ENCODE measurements at regions not wholly inside any gene's neighbourhood (a gene's known extent, or its start where the extent isn't known, plus 50 kb on each side); places are given as distances from the start of the nearest gene placed in this dataset.

DNA sequence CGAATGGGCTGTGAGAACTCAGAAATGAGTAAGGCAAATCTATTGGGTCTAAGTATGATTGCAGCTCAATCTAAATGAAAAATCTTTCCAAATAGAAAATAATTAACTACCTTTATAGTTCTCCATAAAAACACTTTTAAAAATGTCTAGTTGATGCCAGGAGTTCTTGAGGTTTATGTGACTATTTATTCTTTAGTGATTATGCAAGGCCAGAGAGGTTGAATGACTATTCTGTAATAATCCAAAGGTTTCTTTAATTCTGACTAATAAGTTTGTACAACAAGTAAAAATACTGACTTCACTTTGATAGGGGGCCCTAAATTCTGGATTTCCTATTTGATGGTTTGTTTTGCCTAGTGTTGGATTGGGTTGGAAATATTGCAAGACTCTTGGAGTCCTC, 461.2 kb downstream of the EPM2A start:
- Histone ChIP-seq H3K4me1 (no peaks in the 10 kb centered on the region), H3K4me3 (ENCODE audit: low read depth, low read length) (no peak overlapping the region), H3K27me3 (no peaks in the 10 kb centered on the region), H3K36me3 (no peaks in the 10 kb centered on the region), H3K9me3 (no peaks in the 10 kb centered on the region)
- TF ChIP-seq, protein P1, sequence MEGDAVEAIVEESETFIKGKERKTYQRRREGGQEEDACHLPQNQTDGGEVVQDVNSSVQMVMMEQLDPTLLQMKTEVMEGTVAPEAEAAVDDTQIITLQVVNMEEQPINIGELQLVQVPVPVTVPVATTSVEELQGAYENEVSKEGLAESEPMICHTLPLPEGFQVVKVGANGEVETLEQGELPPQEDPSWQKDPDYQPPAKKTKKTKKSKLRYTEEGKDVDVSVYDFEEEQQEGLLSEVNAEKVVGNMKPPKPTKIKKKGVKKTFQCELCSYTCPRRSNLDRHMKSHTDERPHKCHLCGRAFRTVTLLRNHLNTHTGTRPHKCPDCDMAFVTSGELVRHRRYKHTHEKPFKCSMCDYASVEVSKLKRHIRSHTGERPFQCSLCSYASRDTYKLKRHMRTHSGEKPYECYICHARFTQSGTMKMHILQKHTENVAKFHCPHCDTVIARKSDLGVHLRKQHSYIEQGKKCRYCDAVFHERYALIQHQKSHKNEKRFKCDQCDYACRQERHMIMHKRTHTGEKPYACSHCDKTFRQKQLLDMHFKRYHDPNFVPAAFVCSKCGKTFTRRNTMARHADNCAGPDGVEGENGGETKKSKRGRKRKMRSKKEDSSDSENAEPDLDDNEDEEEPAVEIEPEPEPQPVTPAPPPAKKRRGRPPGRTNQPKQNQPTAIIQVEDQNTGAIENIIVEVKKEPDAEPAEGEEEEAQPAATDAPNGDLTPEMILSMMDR (IDR thresholded peaks at IDR 0.05; ENCODE audit: low read depth, low read length) = no peak
- no peak for DNase-seq

DNA sequence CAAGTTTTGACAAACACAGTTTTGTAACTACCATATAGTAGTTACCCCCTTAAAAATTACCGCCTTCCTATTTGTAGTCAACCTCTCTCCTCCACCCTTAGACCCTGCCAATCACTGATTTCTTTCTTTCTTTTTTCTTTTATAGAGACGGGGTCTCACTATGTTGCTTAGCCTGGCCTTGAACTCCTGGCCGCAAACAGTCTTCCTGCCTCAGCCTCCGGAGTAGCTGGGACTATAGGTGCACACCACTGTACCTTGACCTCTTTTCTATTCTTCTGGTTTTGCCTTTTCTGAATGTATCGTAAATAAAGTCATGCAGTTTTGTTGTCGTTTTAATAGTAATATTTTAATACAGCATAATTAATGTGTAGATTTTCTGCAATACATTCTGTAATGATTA, 460.3 kb downstream of the EPM2A start:
- Histone ChIP-seq H3K4me1 (no peaks in the 10 kb centered on the region), H3K36me3 (no peaks in the 10 kb centered on the region), H3K4me3 (ENCODE audit: low read depth, low read length) (no peak overlapping the region), H3K9me3 (no peaks in the 10 kb centered on the region), H3K27me3 (no peaks in the 10 kb centered on the region)
- TF ChIP-seq, protein P1 (IDR thresholded peaks at IDR 0.05; ENCODE audit: low read depth, low read length) = no peak
- DNase-seq = no peak

DNA sequence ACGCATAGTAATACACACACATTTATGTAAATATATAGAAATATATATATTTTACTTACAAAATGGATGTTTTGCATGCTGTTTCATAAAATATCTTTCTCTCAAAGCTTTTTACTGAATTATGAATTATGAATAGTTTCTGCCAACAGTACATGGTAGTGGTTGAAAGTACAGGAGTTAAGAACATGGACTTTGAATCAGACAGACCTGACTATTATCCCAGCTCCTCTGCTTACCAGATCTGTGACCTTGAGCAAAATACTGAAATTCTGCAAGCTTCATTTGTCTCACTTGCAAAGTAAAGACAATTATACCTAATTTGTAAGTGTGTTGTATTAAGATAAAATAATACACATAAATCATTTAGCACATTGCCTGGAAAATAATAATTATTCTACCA, 459.5 kb downstream of the EPM2A start:
- Histone ChIP-seq H3K4me1 (no peaks in the 10 kb centered on the region), H3K4me3 (ENCODE audit: low read depth, low read length) (no peak overlapping the region), H3K9me3 (no peaks in the 10 kb centered on the region), H3K36me3 (no peaks in the 10 kb centered on the region), H3K27me3 (no peaks in the 10 kb centered on the region)
- no peak for DNase-seq
- TF ChIP-seq, protein P1 (IDR thresholded peaks at IDR 0.05; ENCODE audit: low read depth, low read length) = no peak

DNA sequence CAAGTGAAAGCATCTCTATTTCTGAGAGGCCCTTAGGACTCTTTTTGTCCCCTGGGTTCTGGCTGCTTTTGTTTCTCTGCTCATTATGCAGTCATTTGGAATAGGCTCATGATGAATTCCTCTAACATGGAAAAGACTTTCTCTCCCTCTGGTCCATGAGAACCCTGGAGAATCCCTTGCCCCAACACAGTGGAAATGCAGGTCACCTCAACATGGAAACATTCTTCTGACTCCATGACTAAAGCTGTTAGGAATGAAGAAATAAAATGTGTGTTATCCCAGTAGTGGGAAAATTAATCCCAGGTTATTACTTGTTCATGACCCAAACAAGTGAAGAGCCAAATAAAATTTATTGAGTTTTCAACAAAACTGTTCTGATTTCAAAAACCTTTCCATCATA, 458.6 kb downstream of the EPM2A start:
- no peak for DNase-seq
- TF ChIP-seq, protein P1 (IDR thresholded peaks at IDR 0.05; ENCODE audit: low read depth, low read length) = no peak
- no peak overlapping the region for H3K4me3 ChIP-seq (ENCODE audit: low read depth, low read length)
- H3K9me3 ChIP-seq = no peaks in the 10 kb centered on the region
- H3K36me3 ChIP-seq = no peaks in the 10 kb centered on the region
- H3K27me3 ChIP-seq = no peaks in the 10 kb centered on the region
- H3K4me1 ChIP-seq = no peaks in the 10 kb centered on the region

DNA sequence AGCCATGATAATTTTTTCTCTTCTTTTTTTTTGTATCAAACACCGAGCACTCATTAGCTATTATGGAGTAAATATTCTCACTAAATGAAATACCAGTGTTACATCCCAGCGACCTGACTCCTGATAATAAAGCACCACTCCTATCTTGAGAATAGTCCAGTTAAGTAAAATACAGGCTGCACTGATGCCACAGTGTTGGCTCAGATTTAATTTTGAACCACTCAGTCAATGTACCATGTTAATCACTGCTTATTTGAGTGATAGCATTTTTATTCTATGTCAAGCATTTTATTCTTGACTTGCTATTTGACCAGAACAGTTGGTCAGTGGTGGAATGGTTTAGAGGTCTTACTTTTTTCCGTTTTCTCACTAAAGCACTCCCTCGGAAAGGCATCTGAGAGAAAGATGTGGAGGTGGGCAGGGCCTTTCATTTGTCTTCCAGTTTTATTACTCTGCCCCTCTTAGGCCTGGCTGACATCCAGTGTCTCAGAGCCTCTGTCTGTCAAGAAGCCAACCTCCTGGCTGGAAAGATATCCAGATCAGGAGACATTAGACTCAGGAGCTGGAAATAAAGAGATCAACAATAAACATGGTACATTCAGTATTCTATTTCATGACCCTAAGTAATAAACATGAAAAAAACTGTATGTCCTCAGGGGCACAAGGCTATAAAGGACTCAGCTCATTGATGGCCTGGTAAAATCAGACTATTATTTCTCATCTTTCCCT, 457.8 kb downstream of the EPM2A start:
- no peak for DNase-seq
- Histone ChIP-seq H3K36me3 (no peaks in the 10 kb centered on the region), H3K27me3 (no peaks in the 10 kb centered on the region), H3K4me1 (no peaks in the 10 kb centered on the region), H3K4me3 (ENCODE audit: low read depth, low read length) (no peak overlapping the region), H3K9me3 (no peaks in the 10 kb centered on the region)
- TF ChIP-seq, protein P1 (IDR thresholded peaks at IDR 0.05; ENCODE audit: low read depth, low read length) = no peak

DNA sequence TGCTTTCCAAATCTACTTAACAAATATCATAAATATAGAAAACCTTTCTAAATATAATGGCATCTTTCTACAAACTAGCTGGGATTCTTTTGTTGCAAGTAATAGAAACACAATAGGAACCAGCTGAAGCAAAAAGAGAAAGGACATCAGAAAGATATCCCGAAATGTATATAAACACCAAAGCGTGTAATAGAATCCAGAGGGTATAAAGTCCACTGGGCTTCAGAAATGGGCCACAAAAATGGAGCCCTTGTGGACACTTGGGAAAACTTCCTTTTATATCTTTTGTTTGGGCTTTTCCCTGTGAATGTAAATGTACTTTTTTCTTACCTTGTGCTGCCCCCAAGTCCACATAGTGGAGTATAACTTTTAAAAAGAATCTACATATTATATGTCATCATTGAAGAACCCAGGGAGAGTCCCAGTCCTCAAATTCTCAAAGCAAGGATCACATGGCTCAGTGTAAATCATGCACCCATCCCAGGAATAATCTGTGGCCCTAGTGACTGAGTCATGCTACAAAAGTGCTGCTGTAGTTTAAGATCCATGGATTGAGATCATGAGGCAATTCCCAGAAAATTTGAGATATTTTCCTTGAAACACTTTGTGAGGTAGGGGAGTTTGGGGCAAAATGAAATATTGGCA, 457.0 kb downstream of the EPM2A start:
- no peaks in the 10 kb centered on the region for H3K9me3 ChIP-seq
- H3K4me3 ChIP-seq (ENCODE audit: low read depth, low read length) = no peak overlapping the region
- no peaks in the 10 kb centered on the region for H3K36me3 ChIP-seq
- no peaks in the 10 kb centered on the region for H3K4me1 ChIP-seq
- no peak for DNase-seq
- H3K27me3 ChIP-seq = no peaks in the 10 kb centered on the region
- TF ChIP-seq, protein P1 (IDR thresholded peaks at IDR 0.05; ENCODE audit: low read depth, low read length) = no peak
